Peyer's patch (tissue), 4 donors: ENCODE measurements at regions not wholly inside any gene's neighbourhood (a gene's known extent, or its start where the extent isn't known, plus 50 kb on each side); places are given as distances from the start of the nearest gene placed in this dataset.

Source experiments
- POLR2A ChIP-seq, 2 donors: fragments of 450-650 bp; IDR thresholded peaks; one replicate each; pipeline ENCODE4 v1.5.1; 2017; ENCODE audit warnings: antibody characterized with exemption in 2 of 2, mild to moderate bottlenecking in 2 of 2, moderate library complexity in 2 of 2
- TF ChIP-seq, protein P1 (sequence below), 6 experiments: fragments of 450-650 bp in 4 of 6; fragments of 200-600 bp in 2 of 6; sonication (generic) in 1 of 6; IDR thresholded peaks; one replicate each; pipeline ENCODE4 v1.5.1; 2017 to 2019; ENCODE audit warnings: antibody characterized with exemption in 6 of 6, mild to moderate bottlenecking in 3 of 6, moderate library complexity in 1 of 6

- TF ChIP-seq, protein P1, sequence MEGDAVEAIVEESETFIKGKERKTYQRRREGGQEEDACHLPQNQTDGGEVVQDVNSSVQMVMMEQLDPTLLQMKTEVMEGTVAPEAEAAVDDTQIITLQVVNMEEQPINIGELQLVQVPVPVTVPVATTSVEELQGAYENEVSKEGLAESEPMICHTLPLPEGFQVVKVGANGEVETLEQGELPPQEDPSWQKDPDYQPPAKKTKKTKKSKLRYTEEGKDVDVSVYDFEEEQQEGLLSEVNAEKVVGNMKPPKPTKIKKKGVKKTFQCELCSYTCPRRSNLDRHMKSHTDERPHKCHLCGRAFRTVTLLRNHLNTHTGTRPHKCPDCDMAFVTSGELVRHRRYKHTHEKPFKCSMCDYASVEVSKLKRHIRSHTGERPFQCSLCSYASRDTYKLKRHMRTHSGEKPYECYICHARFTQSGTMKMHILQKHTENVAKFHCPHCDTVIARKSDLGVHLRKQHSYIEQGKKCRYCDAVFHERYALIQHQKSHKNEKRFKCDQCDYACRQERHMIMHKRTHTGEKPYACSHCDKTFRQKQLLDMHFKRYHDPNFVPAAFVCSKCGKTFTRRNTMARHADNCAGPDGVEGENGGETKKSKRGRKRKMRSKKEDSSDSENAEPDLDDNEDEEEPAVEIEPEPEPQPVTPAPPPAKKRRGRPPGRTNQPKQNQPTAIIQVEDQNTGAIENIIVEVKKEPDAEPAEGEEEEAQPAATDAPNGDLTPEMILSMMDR (IDR thresholded peaks at IDR 0.05) = no peak
- TF ChIP-seq POLR2A (IDR thresholded peaks at IDR 0.05) = no peak
These were observed 579.6 kb upstream of the IGFBP7 start for GRCh38 chr4:57689693-57690205.
